ENCODE measurements at regions not wholly inside any gene's neighbourhood (a gene's known extent, or its start where the extent isn't known, plus 50 kb on each side); places are given as distances from the start of the nearest gene placed in this dataset.
"Not testable (repeated sequence)": the region's sequence is repeated elsewhere in the genome, so short reads cannot be mapped to it uniquely, and the experiment has no call there.

GRCh38 chr4:3894086-3894959, 128.1 kb downstream of the ADRA2C start:
- H3K9me3 ChIP-seq (replicated peaks in 1 of 2; ENCODE audit: control insufficient read depth in 1 of 2, insufficient read depth in 1 of 2, low read length in 2 of 2); H3K4me3 ChIP-seq (replicated peaks in 1 of 3; ENCODE audit: low read depth in 2 of 3, low read length in 3 of 3); H3K36me3 Mint-ChIP-seq; H3K79me2 ChIP-seq (ENCODE audit: insufficient read depth, low read length); DNase-seq; H3K27ac Mint-ChIP-seq; H3K4me1 Mint-ChIP-seq; H3K9me3 Mint-ChIP-seq; H4K20me1 ChIP-seq (ENCODE audit: insufficient read depth, low read length); H3K4me1 ChIP-seq (ENCODE audit: control insufficient read depth in 1 of 2, insufficient read depth in 2 of 2, low read length in 2 of 2); H2AFZ ChIP-seq (ENCODE audit: insufficient read depth, low read depth, low read length, poor library complexity, severe bottlenecking); H3K9ac ChIP-seq (ENCODE audit: insufficient read depth, low read length, poor library complexity, severe bottlenecking); H3K4me2 ChIP-seq (replicated peaks; ENCODE audit: extremely low read depth, low read length, poor library complexity, severe bottlenecking); H3K4me3 Mint-ChIP-seq; intact Hi-C loops (cut with micrococcal nuclease); H3K27me3 Mint-ChIP-seq (ENCODE audit: low read depth in 3 of 3); H3K27ac ChIP-seq (ENCODE audit: low read depth in 1 of 2, low read length in 2 of 2); H3K27me3 ChIP-seq (ENCODE audit: control insufficient read depth in 2 of 2, insufficient read depth in 2 of 2, low read length in 2 of 2); H3K36me3 ChIP-seq (replicated peaks in 1 of 2; ENCODE audit: control insufficient read depth in 1 of 2, insufficient read depth in 2 of 2, low read length in 2 of 2): not testable (repeated sequence)
- WGBS (ENCODE audit: insufficient coverage), result 94% methylated on average over 12 of the region's 20 CpGs

DNA sequence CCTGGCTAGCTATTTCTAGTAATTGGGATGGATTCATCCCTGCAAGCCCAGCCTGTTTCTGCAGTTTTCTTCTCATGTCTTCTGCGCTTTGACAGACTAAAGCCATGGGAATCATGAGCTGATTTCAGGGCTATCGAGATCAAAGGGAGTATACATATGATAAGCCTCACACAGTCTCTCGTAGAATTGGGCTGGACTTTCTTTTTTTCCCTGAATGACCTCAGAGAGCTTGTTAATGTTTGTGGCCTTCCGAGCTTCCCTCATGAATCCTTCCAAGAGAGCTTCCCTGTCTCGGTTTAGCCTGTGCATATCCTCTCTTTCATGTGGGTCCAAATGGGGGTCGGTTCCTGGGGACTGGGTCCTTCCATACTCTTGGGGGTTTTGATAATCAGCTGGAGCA, 130.3 kb downstream of the ADRA2C start:
- Histone ChIP-seq H2AFZ (ENCODE audit: insufficient read depth, low read depth, low read length, poor library complexity, severe bottlenecking) (no peak overlapping the region), H3K36me3 (replicated peaks in 1 of 2; ENCODE audit: control insufficient read depth in 1 of 2, insufficient read depth in 2 of 2, low read length in 2 of 2) (no peaks in the 10 kb centered on the region), H3K4me3 (replicated peaks in 1 of 3; ENCODE audit: low read depth in 2 of 3, low read length in 3 of 3) (no peak overlapping the region), H4K20me1 (ENCODE audit: insufficient read depth, low read length) (no peaks in the 10 kb centered on the region), H3K9me3 (replicated peaks in 1 of 2; ENCODE audit: control insufficient read depth in 1 of 2, insufficient read depth in 1 of 2, low read length in 2 of 2) (no peaks in the 10 kb centered on the region), H3K27ac (ENCODE audit: low read depth in 1 of 2, low read length in 2 of 2) (no peak overlapping the region), H3K4me2 (replicated peaks; ENCODE audit: extremely low read depth, low read length, poor library complexity, severe bottlenecking) (no peak overlapping the region), H3K27me3 (ENCODE audit: control insufficient read depth in 2 of 2, insufficient read depth in 2 of 2, low read length in 2 of 2) (no peaks in the 10 kb centered on the region), H3K9ac (ENCODE audit: insufficient read depth, low read length, poor library complexity, severe bottlenecking) (no peak overlapping the region), H3K79me2 (ENCODE audit: insufficient read depth, low read length) (no peaks in the 10 kb centered on the region), H3K4me1 (ENCODE audit: control insufficient read depth in 1 of 2, insufficient read depth in 2 of 2, low read length in 2 of 2) (no peaks in the 10 kb centered on the region)
- H3K27ac Mint-ChIP-seq, result no peak overlapping the region
- peaks cover 0 to 3% (median 3%) of the 10 kb centered on the region in 3 donors for H3K27me3 Mint-ChIP-seq (ENCODE audit: low read depth in 3 of 3)
- H3K9me3 Mint-ChIP-seq, result no peaks in the 10 kb centered on the region
- TF ChIP-seq, protein P1, sequence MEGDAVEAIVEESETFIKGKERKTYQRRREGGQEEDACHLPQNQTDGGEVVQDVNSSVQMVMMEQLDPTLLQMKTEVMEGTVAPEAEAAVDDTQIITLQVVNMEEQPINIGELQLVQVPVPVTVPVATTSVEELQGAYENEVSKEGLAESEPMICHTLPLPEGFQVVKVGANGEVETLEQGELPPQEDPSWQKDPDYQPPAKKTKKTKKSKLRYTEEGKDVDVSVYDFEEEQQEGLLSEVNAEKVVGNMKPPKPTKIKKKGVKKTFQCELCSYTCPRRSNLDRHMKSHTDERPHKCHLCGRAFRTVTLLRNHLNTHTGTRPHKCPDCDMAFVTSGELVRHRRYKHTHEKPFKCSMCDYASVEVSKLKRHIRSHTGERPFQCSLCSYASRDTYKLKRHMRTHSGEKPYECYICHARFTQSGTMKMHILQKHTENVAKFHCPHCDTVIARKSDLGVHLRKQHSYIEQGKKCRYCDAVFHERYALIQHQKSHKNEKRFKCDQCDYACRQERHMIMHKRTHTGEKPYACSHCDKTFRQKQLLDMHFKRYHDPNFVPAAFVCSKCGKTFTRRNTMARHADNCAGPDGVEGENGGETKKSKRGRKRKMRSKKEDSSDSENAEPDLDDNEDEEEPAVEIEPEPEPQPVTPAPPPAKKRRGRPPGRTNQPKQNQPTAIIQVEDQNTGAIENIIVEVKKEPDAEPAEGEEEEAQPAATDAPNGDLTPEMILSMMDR (IDR thresholded peaks at IDR 0.05), result no peak
- intact Hi-C loops (cut with micrococcal nuclease), result no loop called here
- no peak for DNase-seq
- H3K4me3 Mint-ChIP-seq, result no peak overlapping the region
- H3K36me3 Mint-ChIP-seq, result no peaks in the 10 kb centered on the region
- H3K4me1 Mint-ChIP-seq, result no peaks in the 10 kb centered on the region
- 90% methylated on average over 5 of the region's 6 CpGs for WGBS (ENCODE audit: insufficient coverage)

- intact Hi-C loops (cut with micrococcal nuclease), result not testable (repeated sequence)
Measured at GRCh38 chr4:3896871-3897578, 130.8 kb downstream of the ADRA2C start.

More at GRCh38 chr4:3896871-3897578, 130.8 kb downstream of the ADRA2C start:
- H3K27me3 Mint-ChIP-seq (ENCODE audit: low read depth in 3 of 3); H3K4me1 Mint-ChIP-seq; H3K27me3 ChIP-seq (ENCODE audit: control insufficient read depth in 2 of 2, insufficient read depth in 2 of 2, low read length in 2 of 2); H3K36me3 ChIP-seq (replicated peaks in 1 of 2; ENCODE audit: control insufficient read depth in 1 of 2, insufficient read depth in 2 of 2, low read length in 2 of 2); H3K4me2 ChIP-seq (replicated peaks; ENCODE audit: extremely low read depth, low read length, poor library complexity, severe bottlenecking); H2AFZ ChIP-seq (ENCODE audit: insufficient read depth, low read depth, low read length, poor library complexity, severe bottlenecking); H3K36me3 Mint-ChIP-seq; H4K20me1 ChIP-seq (ENCODE audit: insufficient read depth, low read length); H3K9ac ChIP-seq (ENCODE audit: insufficient read depth, low read length, poor library complexity, severe bottlenecking); H3K79me2 ChIP-seq (ENCODE audit: insufficient read depth, low read length); H3K4me1 ChIP-seq (ENCODE audit: control insufficient read depth in 1 of 2, insufficient read depth in 2 of 2, low read length in 2 of 2); DNase-seq; H3K4me3 Mint-ChIP-seq; H3K9me3 Mint-ChIP-seq; H3K4me3 ChIP-seq (replicated peaks in 1 of 3; ENCODE audit: low read depth in 2 of 3, low read length in 3 of 3); H3K27ac ChIP-seq (ENCODE audit: low read depth in 1 of 2, low read length in 2 of 2); H3K9me3 ChIP-seq (replicated peaks in 1 of 2; ENCODE audit: control insufficient read depth in 1 of 2, insufficient read depth in 1 of 2, low read length in 2 of 2): not testable (repeated sequence)
- 89% methylated on average over 3 of the region's 20 CpGs for WGBS (ENCODE audit: insufficient coverage)
- H3K27ac Mint-ChIP-seq, result peak overlapping the region in 1 of 7 donors; percentile 23
